ENCODE measurements at regions not wholly inside any gene's neighbourhood (a gene's known extent, or its start where the extent isn't known, plus 50 kb on each side); places are given as distances from the start of the nearest gene placed in this dataset.

DNA sequence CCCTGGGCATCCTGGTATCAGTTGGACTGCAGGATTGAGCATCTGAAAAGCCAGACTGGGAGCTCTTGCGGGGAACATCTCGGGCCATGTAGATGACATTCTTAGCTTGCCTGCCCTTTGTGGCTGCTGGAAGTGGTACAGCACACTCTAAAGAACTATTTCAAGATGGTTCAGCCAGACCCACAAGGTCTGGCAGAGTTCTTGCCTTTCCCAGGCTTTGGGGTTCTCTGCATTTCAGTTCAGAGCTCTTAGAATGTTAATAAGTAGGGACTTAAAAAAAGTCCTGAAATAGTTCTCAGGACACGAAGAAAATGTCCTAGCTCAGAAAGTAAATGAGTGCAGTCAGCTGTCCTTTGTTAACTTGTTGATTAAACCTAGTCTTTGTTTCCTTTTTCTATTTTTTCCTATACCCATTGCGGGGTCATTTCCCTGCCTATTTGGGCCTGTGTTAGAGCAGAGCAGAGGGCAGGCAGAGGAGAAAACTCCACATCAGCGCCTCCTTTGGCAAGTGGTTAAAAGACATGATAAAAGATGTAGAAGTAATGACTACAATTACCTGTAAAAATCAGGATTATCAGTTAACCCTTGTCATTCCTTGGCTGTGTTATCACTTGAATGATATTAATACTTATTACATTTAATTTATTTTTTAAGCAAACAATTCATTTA, 291.5 kb downstream of the ZSWIM6 start:
- DNase-seq (ENCODE audit: low read depth) = no peak

- no peak for DNase-seq (ENCODE audit: low read depth)
Measured at GRCh38 chr5:61624553-61625136, 292.6 kb downstream of the ZSWIM6 start.

DNA sequence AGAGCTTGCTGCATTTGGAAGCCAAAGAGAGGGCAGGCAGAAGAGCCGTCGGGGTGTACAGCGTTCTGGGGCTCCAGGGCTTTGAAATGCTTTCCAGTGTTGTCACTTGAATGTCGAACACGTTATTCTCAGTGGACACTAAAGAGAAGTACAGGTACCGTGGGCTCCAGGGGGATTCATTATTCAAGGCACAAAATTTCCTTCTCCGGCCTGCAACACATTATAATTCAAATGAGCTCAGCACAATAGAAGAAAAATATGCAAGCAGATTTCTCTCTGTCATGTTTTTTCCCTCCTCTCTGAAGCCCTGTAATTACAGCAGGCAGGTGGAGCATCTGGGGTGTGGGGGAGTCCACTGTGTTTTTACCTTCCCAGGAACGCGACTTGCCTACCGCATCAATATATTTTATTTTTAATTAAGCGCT, 293.1 kb downstream of the ZSWIM6 start:
- no peak for DNase-seq (ENCODE audit: low read depth)

DNA sequence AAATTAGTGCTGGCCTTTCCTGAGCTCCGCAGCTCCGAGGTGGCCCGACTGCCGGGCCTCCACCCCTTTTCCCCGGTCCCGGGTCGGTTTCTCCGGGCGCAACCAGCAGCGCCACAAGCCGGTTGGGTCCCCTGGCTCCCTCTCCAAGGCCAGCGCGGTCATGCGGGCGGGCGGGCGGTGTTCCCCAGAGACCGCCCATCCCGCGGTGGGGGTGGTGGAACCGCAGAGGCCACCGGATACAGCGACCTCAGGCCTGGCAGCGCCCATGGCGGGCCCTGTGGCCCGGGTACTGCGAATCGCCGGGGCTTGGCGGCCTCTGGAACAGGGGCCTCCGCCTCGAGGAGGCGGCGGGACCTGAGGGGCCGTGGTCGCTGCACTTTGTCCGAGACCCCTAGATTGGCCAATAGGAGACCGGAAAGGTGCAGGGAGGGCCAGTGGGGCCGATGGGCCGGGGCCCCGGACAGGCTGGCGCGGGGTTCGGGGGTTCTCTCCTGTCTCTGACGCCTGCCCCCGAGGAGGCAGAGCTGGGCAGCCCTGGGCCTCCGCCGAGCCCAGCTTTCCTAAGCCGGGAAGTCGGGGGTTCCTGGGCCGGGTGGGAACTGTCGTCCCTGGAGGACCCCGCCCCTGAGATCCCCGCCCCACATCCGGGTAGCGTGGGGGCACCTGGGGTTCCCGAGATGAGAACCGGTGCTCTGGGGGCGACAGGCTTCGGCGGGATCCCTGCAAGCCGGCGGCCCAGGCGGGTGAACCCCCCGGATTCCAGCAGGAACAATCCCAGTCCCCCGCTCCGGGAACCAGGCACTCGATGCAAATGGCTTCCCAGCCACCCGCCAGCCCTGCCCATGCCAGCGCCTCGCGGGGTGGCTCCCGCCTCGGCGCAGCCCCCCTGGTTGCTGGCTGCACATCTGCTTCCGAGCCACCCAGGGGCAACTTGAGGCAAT, 293.9 kb downstream of the ZSWIM6 start:
- peak; percentile 23 for DNase-seq (ENCODE audit: low read depth)

- no peak for DNase-seq (ENCODE audit: low read depth)
Measured at GRCh38 chr5:61626639-61627282, 294.7 kb downstream of the ZSWIM6 start.

DNA sequence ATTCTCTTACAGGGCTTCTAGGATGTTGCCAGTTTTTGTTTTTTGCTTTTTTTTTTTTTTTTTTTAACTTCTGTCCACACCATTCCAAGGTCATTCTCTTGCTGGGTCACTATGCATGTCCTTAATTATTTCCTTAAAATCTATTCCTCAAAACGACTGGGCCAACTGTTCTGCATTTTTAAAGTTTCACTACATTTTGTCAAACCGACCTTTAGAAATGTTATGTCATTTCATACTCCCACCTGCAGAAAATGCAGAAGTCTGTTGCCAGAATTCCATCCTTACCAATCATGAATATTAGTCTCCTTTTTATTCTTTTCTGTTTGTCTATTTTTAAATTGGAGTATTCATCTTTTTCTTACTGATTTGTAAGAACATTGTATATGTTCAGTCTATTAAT, 295.5 kb downstream of the ZSWIM6 start:
- DNase-seq (ENCODE audit: low read depth) = no peak

GRCh38 chr5:61630908-61631307, 298.9 kb downstream of the ZSWIM6 start:
- no peak for DNase-seq (ENCODE audit: low read depth)

DNA sequence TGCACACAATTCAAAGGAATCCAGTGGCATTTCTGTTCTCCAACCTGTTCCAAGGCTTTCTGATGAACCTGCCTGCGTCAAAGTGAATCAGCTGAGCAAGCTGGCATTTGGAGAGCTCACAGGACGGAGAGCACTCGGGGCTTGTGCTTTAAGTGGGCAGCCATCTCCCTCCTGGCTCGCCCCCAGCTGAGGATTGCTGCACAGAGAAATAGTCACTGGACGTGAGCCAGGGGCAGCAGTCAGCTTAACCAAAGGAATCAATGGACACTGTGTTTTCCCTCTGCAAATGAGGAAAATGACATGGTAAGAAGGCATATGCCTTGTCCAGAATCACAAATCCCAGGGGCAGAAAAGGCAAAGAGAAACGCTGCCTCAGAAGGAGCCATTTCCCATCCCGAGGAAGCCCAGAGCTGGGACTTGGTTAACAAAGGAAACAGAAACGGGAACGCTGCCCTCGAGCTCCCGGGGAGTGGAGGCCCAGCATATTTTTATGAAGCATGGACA, 299.4 kb downstream of the ZSWIM6 start:
- no peak for DNase-seq (ENCODE audit: low read depth)

- DNase-seq (ENCODE audit: low read depth) = no peak
Measured at GRCh38 chr5:61632064-61632463, 300.0 kb downstream of the ZSWIM6 start.

- no peak for DNase-seq (ENCODE audit: low read depth)
Measured at GRCh38 chr5:61635271-61635670, 303.2 kb downstream of the ZSWIM6 start.

DNA sequence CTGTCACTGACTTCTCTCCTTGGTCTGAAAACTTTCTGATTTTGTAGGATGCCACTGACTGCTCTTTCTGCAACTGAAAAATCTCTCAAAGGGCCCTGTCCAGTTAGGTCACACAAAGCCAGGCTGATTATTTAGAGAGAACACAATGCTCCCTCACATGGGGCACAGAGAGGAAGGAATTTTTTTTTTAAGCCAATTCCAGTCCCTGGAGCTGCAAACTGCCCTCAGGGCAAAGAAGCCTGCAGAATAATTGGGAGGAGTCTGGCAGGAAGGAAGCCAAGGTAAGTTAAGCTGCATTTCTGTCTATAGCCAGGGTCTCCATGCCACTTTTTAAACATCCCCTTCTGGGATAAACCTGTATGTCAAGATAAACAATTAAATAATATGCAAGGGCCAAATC, 305.5 kb downstream of the ZSWIM6 start:
- DNase-seq (ENCODE audit: low read depth) = no peak

GRCh38 chr5:61638476-61638875, 306.4 kb downstream of the ZSWIM6 start:
- DNase-seq (ENCODE audit: low read depth) = no peak

DNA sequence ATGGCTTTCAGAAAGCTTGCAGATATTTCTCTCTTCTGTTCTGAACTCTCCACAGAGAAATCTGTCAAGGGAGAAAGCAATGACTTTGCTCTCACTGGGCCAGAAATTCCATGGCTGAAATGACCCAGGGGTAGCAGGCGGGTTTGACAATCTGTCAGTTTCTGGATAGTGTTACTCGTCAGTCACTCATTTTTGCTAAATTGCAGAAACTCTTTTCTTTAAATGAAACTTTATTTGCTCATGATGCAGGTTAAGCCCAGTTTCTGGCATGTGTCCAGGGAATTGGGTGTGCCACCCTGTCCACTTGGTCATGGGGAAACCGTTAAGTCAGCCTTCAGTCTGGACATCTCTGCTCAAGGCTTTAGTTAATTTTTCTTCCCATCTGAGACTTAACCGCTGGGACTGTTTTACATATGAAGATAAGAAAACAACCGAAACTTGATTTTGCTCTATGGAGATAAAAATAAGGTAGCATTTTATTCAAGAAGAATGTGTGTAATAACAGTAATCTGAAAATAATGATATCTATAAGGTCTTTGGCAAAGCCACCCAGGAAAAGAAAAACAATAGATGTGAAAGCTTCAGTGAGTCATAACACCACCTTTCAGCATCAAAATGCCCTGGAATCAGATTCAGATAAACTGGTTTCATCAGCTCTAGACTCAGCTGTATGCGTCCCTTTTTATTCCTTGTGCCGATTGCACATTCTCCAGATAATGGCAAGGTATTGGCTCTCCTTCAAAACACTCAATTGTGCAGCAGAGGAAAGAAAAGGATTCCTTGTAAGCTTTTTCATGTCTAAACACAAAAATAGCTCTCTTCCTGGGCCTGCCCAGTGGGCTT, 308.3 kb downstream of the ZSWIM6 start:
- DNase-seq (ENCODE audit: low read depth) = no peak

DNA sequence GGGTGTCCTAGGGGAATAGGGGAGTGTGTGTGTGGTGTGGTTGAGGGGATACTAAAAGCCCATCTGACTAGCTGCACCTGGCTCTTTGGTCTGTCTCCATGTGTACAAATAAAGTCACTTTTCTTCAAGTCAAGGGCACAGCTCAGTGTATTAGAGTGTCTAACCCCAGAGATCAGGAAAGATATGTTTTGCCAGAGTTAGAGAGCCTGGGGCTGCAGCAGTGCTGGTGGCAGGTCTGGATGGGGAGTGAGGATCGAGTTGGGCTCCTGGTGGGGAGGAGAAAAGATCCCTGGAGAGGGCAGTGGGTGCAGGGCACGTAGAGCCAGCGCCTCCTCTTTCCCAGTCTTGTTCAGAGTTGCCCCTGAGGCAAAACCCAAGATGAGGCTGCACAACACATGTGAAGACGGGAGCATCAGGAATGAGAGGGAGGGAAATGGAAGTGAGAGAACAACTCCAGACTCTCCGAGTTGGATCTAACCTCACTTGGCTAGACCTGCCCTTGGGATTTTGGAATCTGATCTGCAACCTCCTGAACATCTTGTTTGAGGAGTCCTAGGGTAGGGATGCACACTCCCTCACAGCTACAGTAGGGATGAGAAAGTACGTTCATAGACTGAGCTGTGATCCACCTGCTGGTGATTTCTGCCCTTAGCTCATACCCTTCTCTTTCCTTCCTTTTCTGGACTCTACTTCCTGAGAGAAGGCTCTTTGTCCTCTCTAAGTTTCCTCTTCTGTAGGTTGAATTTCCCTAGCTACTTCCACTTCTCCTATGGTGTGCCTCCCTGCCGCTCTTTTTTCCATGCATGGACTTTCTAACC, 309.9 kb downstream of the ZSWIM6 start:
- DNase-seq (ENCODE audit: low read depth) = peak; percentile 19

GRCh38 chr5:61647672-61648071, 315.6 kb downstream of the ZSWIM6 start:
- no peak for DNase-seq (ENCODE audit: low read depth)

GRCh38 chr5:61649231-61649630, 317.2 kb downstream of the ZSWIM6 start:
- no peak for DNase-seq (ENCODE audit: low read depth)

- DNase-seq (ENCODE audit: low read depth) = no peak
Measured at GRCh38 chr5:61649971-61650370, 317.9 kb downstream of the ZSWIM6 start.

- DNase-seq (ENCODE audit: low read depth) = no peak
Measured at GRCh38 chr5:61650661-61651060, 318.6 kb downstream of the ZSWIM6 start.

DNA sequence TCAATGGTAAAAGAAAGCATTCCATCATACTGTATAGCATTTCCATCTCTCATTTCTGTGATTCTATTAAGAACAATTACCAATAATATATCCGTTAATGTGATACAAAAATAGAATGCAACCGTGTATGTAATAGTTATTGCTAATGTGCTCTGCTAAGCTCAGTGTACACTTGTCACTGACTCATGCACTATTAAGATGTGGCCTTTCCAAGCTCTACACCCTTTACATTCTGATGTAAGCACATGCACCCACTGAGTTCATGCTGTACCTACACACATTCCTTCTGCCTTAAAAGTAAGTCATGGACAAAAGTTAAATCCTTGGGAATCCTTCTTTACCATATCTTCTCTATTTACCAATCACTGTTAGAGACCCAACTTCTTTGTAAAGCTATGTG, 319.1 kb downstream of the ZSWIM6 start:
- no peak for DNase-seq (ENCODE audit: low read depth)

DNA sequence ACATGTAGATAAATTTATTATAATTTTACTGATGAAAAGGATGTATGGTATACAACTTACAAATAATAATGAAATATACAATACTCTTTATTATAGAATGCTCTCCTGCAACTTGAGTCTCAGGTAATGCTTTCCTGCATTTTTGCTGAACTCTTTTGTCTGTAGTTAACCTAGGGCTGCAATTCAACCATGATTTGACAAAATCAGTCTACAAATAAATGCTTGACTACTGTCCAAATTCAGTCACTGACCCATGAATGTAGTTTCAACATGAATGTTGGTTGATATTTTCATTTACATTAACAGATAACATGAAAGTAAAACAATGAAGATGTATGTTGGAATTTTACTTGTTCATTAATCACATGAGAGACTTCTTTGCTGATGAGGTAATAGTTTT, 320.9 kb downstream of the ZSWIM6 start:
- DNase-seq (ENCODE audit: low read depth) = no peak

All from amniotic epithelial cell (primary cell).